Stimulated activated CD8-positive, alpha-beta memory T cell treated with anti-CD3 and anti-CD28 coated beads, Interleukin-4, amount 100 ng/mL, for 1 hour (primary cell): ENCODE measurements at regions not wholly inside any gene's neighbourhood (a gene's known extent, or its start where the extent isn't known, plus 50 kb on each side); places are given as distances from the start of the nearest gene placed in this dataset.

Source experiments
- DNase-seq, 2 donors: peaks; one replicate each; pipeline ENCODE4 v3.0.0-alpha.2; 2020; ENCODE audit warnings: low read depth in 2 of 2, low spot score in 1 of 2

DNA sequence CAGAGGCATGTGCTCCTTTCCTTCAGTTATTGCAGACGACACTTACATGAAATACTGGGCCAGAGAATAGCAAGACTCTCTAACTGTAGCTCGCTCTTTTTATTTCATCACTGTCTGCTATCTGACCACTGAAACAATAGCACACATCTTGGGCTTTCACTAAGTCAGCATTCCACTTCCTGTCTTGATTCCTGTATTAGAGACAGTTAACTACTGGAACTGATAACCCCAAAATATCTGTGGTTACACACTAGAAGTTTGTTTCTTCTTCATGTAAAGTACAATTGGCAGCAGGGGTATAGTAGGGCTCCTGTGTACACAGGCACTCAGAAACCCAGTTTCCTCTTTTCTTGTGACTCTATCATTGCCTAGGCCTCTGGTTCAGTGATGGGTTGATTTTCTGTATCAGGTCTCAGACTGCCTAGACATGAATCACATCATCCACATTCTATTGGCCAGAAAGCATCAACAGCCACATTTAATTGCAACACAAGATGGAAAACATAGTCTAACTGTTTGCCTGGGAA lies 230.2 kb upstream of the CD96 start:
- no peak for DNase-seq

DNA sequence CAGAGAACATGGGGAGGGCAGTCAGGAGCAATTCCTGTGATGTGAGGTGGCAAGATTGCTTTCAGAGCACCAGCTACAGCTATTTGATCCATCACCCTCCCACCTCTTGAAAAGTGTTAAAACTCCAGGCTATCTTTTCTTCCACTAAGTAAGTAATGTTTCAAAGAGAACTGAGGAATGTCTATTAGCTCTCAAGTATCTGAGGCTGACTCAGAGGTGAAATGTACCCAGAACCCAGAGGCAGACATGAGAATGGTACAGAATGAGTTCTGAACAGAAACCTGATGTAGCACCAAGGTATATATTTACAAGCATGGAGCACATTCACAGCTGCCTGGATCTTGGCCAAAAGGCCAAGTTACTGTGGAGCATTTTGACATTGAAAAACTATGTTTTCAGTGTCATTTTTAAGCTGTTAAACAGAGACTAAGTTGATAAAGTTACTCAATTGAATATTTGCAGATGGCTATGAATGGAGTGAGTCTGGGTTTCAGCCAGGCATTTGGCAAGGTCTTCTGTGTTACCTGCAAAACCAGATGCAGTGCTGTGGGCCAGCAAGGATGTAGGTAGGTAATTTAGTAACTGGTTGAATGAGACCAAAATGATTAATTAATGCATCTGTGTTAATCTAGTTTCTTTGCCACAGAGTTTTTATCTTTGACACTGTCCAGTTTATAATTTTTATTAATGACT lies 227.7 kb upstream of the CD96 start:
- DNase-seq: no peak

DNA sequence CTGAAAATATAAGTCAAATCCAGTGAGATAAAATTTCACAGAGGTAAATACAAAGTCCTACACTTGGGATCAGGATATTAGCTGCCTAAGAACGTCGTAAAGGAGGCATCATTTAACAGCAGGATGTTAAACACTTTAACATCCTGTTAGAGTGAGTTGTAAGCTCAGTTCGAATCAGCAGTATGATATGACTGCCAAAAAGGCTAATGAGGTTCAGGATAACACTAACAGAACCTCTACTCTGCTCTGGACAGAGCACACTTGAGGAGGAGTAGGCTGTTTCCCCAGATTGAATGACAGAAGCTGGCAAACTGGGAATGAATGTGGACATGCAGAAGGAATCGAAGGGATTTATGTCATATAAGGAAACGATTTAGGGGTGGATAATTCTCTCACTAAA lies 227.1 kb upstream of the CD96 start:
- DNase-seq: no peak

DNA sequence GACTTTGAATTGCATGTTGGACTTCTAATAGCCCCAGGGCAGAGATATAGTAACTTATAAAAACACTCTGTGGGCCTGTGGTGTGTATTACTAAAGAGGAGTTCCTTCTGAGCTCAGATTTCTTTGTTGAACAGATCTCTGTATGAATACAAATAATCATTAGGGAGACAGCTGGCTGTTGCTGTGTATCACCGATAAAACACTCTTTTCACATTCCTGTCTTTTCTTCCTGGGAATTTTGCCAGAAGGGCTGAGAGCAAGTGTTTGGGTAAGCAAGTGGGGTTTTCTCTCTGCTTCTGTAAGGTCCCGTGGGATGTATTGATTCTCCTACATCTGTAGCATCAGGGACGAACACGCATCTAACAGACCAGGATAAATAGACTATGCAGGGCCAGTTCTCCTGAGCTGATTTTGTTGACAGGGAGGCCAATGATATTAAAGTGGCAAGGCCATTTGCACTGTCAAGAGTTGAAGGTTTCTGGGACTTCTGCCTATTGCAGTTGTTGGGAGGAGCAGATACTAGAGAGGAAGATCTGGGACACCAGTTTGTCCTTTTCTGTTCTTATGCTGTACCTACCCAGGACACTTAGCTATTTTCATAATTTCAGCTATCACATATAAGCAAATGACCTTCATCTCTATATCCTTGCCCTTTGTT lies 225.9 kb upstream of the CD96 start:
- no peak for DNase-seq

DNA sequence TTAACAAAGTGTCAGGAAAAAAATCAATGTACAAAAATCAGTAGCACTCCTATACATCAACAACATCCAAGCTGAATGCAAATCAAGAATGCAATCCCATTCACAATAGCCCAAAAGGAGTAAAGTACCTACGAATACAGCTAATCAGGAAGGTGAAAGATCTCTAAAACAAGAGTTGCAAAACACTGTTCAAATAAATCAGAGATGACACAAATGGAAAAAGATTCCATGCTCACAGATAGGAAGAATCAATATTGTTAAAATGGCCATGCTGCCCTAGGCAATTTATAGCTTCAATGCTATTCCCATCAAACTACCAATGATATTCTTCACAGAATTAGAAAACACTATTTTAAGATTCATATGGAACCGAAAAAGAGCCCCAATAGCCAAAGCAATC lies 223.7 kb upstream of the CD96 start:
- DNase-seq: no peak

DNA sequence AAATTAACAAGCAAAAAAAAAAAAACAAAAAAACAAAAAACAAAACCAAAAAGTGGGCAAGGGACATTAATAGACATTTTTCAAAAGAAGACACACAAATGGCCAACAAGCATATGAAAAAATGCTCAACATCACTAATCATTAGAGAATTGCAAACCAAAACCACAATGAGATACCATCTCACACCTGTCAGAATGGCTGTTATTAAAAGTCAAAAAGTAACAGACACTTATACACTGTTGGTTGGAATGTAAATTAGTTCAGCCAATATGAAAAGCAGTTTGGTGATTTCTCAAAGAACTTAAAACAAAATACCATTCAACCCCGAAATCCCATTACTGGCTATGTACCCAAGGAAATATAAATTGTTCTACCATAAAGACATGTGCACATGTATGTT lies 222.4 kb upstream of the CD96 start:
- no peak for DNase-seq

DNA sequence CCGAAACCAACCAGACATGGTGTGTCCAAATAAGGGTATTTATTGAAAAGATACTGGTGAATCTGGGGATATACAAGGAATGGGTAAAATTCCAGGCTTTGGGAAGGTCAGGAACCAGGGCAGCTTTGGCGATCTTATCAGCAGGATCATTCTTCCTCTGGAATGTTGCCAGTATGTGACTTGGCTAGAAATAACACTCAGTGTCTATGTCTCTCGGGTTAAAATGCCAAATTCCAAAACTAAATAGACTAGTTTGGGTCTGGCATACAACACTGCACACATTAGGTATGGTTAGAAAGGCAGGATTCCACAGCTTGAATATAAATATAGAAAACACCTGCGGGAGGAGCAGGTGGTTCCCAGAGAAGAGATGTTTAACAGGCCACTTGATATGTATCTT lies 220.2 kb upstream of the CD96 start:
- DNase-seq: no peak

DNA sequence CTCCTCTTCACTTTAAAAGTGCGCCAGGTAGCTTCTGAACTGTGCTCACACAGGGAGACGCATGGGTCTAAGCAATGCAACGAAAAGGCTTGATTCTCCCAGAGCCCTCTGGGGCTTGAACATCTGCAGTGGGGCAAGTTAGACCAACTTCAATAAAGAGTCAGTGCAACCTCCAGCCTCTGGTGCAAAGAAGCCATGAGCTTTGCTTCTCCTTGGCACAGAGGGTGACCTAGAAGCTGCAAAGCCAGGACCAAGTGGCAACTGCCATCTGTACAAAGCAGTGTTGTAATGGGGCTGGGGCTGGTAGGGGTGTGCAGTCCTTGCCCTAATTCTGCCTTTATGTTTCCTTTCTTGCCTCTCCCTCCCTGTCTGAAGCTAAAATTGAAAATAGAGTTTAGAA lies 219.0 kb upstream of the CD96 start:
- DNase-seq: no peak

DNA sequence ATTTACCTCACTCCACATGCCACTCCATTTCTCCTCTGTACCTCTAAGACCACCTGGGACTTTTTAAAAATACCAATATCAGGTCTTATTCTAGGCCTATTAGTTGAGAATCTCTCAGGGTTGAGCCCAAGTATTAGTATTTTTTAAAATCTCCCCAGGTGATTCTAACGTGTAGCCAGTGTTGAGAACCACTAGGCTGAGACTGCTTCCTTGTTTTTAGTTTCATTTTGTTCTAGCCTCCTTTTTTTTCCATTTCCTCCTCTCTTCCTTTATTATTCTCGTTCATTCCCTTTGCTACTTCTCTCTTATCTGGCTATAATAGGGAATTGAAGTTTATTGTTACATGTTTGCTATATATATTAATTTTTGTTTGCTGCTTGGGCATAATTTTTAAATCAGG lies 217.8 kb upstream of the CD96 start:
- DNase-seq: no peak

DNA sequence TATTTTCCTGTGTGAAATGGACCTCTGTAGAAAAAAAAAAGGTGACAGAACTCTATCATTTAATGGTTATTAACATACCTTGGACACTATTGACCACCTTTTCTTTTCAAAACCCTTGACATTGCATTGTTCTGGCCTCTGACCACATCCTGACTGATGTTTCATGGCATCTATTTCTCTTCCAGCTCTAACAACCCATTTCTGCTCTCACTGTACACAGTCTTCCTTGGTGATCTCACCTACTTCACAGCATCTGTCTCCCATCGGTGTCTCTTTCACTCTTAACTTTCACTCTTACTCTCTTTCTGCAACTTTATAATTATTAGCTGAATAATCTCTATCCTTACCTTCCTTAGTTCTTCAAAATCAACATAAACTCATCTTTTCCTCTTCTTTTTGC lies 217.4 kb upstream of the CD96 start:
- no peak for DNase-seq

DNA sequence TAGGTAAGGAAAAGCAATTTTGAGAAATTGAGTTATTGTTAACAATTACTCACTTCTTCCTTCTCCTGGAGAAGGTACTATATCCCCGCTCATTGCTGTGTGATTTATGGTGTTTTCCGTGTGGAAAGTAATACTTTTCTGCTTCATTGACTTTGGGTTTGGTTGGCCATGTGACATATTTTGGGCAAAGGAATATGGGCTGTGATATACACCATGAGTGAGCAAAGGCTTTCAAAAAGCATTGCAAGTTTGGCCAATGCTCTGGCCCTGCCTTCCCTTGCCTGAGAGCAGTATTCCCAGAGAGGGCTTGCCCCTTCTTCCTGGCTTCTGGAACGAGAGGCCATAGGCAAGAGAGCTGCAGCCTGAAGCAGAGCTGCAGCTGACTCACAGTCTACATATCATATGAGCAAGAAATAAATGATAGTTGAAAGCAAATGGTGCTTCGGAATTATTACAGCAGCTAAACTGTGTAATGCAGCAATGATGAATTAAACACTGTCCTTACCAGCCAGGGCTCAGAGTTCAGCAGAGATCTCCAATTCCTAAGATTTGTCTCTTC lies 216.8 kb upstream of the CD96 start:
- no peak for DNase-seq

DNA sequence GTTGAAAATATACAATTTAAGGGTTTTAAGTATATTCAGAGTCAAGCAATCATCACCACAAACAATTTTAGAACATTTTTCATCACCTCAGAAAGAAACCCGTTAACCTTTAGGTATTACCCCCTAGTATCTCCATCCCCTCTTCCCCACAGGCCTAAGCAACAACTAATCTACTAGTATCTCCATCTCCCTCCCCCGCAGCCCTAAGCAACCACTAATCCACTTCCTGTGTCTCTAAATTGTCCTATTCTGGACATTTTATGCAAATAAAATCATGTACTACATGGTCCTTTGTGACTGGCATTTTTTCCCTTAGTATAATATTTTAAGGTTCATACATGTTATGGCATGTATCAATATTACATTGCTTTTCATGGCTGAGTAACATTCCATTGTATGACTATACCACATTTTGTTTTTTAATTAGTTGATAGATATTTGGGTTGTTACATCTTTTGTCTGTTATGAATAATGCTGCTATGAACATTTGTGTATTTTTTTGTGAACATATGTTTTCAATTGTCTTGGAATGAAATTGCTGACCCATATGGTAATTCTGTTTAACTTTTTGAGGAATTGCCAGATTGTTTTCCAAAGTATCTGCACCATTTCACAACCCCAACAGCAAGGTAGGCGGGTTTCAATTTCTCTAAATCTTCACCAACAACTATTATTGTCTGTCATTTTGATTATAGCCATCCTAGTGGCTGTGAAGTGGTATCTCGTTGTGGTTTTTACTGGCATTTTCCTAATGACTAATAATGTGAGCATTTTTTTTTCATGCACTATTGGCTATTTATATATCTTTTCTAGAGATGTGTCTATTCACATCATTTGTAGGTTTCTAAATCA lies 215.6 kb upstream of the CD96 start:
- DNase-seq: no peak

DNA sequence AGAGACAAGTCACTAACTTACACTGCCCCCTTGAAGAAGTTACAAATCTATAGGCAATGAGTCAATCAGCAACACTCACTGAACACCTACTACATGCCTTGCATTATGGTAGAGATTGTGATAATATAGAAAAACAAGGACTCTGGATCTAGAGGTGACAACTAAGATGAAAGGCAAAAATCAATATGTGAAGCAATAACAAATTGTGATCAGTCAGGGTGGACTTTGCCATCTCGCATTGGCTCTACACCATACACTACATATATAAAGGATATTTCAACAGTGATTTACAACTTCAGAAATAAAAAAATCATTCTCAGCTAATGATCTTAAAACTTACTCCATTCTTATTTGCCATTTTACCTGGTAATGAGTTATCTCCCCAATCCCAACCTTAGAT lies 210.7 kb upstream of the CD96 start:
- DNase-seq: no peak

DNA sequence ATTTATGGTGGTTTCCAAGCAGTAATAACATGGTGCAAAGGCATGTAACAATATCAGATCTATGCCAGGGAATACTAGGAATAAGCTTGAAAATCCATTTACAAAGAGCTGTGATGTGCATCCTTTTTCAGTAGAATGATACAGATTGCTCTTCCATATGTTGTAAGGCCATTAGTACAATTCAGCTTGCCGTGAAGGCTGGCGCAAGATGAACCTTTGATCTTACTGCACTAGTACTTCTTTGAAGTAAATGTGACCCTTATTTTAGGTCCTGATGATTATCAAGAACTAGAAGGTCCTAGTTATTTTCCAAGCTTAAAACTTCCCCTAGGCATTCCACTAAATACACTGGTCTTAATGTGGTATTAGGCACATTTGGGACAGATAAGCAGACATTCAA lies 210.1 kb upstream of the CD96 start:
- no peak for DNase-seq

DNA sequence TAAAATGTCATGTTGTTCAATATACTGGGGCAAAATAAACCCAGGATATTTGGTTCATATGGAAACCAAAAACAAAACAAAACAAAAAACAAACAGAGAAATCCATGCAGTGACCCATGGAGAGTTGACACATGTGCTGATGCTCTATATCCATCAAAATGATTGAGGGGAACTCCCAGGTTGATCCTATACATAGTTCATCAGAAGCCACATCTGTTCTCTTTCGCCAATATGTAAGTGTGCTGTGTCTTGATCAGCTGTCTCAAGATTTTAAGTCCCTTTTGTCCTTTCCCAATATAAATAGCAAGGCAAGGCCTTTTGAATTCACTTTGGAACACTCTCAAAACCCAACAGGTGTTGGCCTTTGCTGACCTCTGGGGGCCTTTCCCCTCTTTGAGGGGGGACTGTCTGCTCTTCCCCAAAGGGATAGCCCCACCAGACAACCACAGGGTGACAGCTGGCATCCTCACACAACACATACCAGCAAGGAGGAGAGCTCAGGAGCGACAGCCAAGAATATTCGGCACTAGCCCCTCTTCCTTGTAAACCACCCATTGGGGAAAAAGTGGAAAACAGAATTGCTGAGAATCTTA lies 209.4 kb upstream of the CD96 start:
- DNase-seq: no peak

DNA sequence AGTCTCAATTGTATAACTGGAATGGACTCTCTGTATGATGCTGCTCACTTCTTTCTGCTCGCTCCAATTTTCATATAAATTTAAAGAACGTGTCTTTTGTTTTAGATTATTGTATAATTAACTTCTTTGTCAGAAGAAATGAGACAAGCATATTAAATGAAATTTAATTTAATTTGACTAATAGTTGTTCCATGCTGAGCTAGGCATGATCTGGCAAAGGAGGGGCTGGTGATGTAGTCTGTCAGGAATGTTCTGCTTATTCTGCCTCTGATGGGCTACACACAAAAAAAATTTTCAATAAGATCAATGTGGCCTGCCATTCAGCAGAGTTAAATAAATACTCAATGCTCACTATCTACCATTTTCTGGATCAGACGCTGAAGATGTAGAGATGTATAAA lies 208.4 kb upstream of the CD96 start:
- DNase-seq: no peak

DNA sequence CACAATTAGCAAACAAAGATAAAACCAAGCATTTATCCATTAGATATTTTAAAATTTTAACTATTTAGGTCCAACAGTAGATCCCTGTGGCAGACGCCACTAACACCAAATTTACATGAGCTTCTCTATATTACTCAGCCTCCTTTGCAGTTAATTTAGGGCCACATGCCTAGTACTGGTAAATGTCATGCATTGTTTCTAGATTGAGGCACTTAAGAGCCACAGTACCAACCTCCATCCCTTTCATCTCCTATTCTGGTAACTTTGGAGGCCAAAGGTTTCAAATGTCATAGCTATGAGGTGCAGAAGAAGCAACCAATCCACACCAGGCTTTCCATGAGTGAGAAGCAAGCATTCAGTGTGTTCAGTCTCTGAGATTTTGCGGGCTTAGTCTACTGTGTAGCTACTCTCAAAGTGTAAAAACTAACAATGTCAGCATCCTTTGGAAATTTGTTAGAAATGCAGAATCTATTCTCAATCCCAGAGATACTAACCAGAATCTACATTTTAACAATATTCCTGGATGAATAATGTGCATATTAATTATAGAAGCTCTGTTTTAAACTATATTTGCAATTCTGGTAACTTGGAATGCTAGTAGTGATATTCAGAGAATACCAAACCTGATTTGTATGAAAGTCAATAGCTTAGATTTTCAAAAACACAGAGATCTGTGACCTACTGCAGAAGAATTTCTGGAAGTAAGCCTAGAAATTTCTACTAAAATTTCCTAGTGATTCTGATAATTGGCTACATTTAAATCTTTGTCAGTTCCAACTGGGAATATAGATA lies 206.3 kb upstream of the CD96 start:
- DNase-seq: no peak

DNA sequence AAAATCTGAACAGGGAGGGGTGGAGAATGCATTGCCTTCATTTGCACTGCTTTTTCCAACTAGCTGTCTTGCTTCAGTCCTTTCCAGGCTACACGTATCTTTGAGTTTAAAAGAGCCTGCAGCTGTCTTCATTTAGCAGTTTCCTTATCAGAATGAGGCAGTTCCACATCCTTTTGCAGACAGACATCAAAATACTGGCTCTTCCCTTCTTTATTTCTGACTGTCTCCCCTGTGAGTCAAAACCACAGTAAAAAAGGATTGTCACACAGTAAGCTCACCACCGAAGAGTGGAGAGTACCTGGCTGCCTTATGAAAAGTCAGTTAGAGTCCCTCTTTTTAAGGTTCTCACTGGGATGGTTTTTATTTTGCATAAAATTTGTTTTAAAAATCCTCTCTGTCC lies 205.5 kb upstream of the CD96 start:
- no peak for DNase-seq

DNA sequence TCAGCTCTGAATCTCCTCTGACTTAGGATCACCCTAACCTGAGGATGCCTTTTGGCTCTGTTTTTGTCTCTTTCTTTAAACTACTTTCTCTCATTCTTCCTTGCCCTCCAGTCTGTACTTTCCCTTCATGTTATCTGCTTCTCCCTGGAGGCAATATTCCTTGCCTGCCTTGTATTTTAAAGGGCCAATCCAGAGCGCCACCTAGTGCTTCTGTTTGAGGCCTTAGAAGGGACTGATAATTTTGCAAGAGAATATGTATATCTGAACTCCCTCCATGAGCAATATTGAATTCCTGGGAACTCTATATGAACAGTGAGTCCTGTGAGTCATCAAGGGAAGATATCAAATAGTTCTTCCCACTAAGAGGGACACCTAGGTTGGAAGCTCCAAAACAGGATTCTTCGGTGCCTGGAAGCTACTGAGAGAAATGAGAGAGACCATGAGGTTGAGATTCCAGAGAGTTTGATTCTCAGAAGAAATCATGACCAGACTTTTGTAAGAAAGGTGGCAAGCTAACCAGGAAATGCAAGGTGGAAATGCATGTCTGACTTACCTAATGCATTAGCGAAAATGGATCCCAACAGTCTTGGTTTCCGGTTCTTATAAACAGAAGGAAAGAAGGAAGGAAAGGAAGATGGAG lies 203.8 kb upstream of the CD96 start:
- no peak for DNase-seq

DNA sequence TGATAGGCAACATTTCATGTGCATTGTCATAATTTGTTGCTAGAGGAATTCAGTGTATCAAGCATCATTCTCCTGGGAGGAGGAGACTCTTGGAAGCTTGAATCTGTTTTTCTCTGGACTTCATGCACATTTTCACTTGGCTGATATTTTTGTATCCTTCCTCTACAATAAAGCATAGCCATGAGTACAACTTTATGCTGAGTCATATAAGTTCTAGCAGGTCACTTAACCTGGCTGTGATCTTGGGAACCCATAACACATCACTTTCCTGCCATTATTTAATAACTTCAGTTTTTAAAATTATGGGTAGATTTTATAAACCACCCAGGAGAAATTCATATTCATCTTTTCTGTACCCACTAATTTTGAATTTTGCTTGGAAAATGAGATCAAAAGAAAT lies 203.0 kb upstream of the CD96 start:
- no peak for DNase-seq
